GM12872 (cell line): ENCODE measurements at regions not wholly inside any gene's neighbourhood (a gene's known extent, or its start where the extent isn't known, plus 50 kb on each side); places are given as distances from the start of the nearest gene placed in this dataset.

ENCODE experiments used
- CTCF ChIP-seq: IDR thresholded peaks from 3 replicates; pipeline ENCODE4 v1.5.1; 2011; ENCODE audit warnings: low read depth, mild to moderate bottlenecking, low read length, moderate library complexity; ENCODE audit not compliant: insufficient read depth

DNA sequence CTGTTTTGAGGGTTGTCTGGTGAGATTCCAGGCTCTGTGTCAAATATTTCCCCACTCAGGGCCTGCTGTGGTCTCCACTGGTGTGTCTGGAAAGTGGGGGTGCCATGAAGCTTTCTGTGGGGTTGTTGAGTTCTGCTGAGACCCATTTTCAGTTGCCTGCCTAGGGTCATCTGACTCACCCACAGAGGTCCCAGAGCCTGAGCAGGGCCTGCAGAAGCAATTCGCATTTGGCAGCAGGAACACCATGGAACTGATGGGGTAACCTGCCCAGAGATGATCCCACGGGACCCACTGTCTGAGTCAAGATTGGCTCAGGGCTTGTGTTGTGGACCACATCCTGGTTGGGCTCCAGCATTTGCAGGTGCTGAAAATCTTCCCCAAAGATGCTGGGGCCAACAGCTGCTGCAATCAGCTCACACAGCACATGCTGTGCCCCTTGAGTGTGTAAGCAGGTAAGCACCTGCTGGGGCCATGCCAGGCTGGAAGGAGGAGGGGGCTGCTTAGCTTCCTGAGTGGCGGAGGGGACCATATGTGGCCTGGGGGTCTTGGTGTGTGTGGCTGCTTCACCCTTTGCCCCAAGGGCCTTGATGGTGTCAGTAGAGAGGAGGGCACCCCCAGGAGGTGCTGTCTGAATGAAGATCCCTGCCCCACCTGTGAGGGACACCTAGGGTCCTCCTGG is 1726.1 kb downstream of the TP53TG3F start:
- TF ChIP-seq CTCF = no peak

DNA sequence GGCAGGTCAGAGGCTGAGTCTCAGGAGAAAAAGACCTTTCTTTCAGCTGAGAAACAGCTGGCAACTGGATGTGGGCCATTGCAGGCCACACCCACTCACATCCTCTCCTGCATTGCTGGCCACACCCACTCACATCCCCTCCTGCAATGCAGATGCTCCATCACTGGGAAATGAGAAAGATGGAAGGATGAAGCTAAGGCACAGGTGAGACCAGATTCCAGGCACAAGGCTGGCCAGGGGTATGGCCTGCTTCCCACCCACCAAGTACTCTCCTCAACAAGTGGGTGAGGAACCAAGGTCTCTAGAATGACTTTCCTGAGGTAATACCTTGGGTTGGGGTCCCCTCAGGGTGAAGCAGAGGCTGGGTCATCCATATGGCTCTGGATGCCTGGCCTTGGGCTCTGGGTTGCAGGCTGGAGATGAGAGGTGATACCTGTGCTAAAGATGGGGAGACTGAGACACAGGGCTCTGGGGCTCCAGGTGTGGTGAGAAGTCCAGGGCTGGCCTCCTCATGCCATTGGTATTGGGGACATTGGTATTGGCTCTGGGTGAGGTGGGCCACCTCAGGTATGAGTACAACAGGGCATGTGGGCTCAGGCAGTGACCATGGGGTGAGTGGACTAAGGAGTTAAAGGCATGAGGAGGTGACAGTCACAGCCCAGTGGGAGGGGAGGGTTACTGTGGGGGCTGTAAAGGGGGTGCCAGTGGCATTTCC is 1726.8 kb downstream of the TP53TG3F start:
- no peak for TF ChIP-seq CTCF

- TF ChIP-seq CTCF = no peak
These were observed 1728.3 kb downstream of the TP53TG3F start for GRCh38 chr16:35187665-35188225.

- TF ChIP-seq CTCF = 0 out of 3 replicates have a peak, but pooled peaks have one; percentile 5
These were observed 1729.1 kb downstream of the TP53TG3F start for GRCh38 chr16:35188288-35189155.

- TF ChIP-seq CTCF = no peak
These were observed 1733.6 kb downstream of the TP53TG3F start for GRCh38 chr16:35192993-35193392.

DNA sequence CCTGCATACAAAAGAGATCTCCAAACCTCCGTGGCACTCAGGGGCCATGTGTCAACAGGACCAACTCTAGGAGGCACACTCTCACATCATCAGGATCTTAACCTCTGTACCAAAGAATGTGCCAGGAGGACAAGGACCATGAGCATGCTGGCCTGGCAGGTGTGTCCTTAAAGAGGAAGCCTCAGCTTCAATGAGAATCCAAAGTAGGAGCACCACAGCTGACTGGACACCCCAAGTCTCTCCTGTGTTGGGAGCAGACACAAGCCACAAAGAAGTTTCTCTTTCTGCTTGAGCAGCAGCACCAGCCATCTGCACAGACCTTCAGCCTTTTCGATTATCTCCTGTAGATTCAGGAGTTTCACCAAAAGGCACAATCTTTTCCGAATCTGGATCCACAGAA is 1734.5 kb downstream of the TP53TG3F start:
- TF ChIP-seq CTCF = no peak

- TF ChIP-seq CTCF = no peak
These were observed 1735.3 kb downstream of the TP53TG3F start for GRCh38 chr16:35194681-35195080.
